Endodermal cell (in vitro differentiated cells): ENCODE measurements at regions not wholly inside any gene's neighbourhood (a gene's known extent, or its start where the extent isn't known, plus 50 kb on each side); places are given as distances from the start of the nearest gene placed in this dataset.

Experiments used
- DNase-seq: peaks from one replicate; pipeline ENCODE4 v3.0.0-alpha.2; 2017
- H3K27ac ChIP-seq: 2 replicates; pipeline ENCODE4 v1.5.1; 2013; ENCODE audit warnings: mild to moderate bottlenecking, low read depth, low read length, moderate library complexity
- H3K27me3 ChIP-seq: 2 replicates; pipeline ENCODE4 v1.6.1; 2013; ENCODE audit warnings: mild to moderate bottlenecking, low read length, moderate library complexity; ENCODE audit not compliant: insufficient read depth, control insufficient read depth, poor library complexity, severe bottlenecking
- H3K36me3 ChIP-seq: 2 replicates; pipeline ENCODE4 v1.7.0; 2013; ENCODE audit warnings: mild to moderate bottlenecking, low read length, moderate library complexity; ENCODE audit not compliant: control insufficient read depth, insufficient read depth
- H3K4me1 ChIP-seq: one replicate; pipeline ENCODE4 v1.7.0; 2013; ENCODE audit warnings: low read length; ENCODE audit not compliant: control insufficient read depth, insufficient read depth
- H3K4me3 ChIP-seq: 2 replicates; pipeline ENCODE4 v1.5.1; 2013; ENCODE audit warnings: mild to moderate bottlenecking, low read length, moderate library complexity
- H3K9ac ChIP-seq: 2 replicates; pipeline ENCODE4 v1.6.1; 2013; ENCODE audit warnings: mild to moderate bottlenecking, low read length, moderate library complexity; ENCODE audit not compliant: poor library complexity, severe bottlenecking; ENCODE audit errors: extremely low read depth
- H3K9me3 ChIP-seq: 2 replicates; pipeline ENCODE4 v1.6.1; 2013; ENCODE audit warnings: mild to moderate bottlenecking, low read length, moderate library complexity; ENCODE audit not compliant: control insufficient read depth
- H3K27ac Mint-ChIP-seq: 2 replicates; pipeline ENCODE4 v1.8.0; 2020; ENCODE audit warnings: mixed read lengths
- H3K27me3 Mint-ChIP-seq: 2 replicates; pipeline ENCODE4 v1.8.0; 2021; ENCODE audit warnings: mild to moderate bottlenecking, mixed read lengths; ENCODE audit not compliant: insufficient read depth
- H3K36me3 Mint-ChIP-seq: 2 replicates; pipeline ENCODE4 v1.8.0; 2020; ENCODE audit warnings: low read depth, mixed read lengths
- H3K4me1 Mint-ChIP-seq: 2 replicates; pipeline ENCODE4 v1.8.0; 2020; ENCODE audit warnings: mixed read lengths
- H3K4me3 Mint-ChIP-seq: 2 replicates; pipeline ENCODE4 v1.8.0; 2020; ENCODE audit warnings: mild to moderate bottlenecking, moderate library complexity, mixed read lengths
- H3K9me3 Mint-ChIP-seq: 2 replicates; pipeline ENCODE4 v1.8.0; 2020; ENCODE audit warnings: mild to moderate bottlenecking, mixed read lengths
- CTCF ChIP-seq: fragments of 200-600 bp; sonication (generic); conservative IDR thresholded peaks from 2 replicates; pipeline ENCODE4 v1.5.0; 2021; ENCODE audit warnings: antibody characterized with exemption, mild to moderate bottlenecking
- WGBS, 2 experiments: methylation state at CpG; one replicate each; pipeline versions ENCODE4 v1.1.5 to v1.1.7; 2013; ENCODE audit warnings: missing lambda C conversion rate in 2 of 2, mixed read lengths in 1 of 2; ENCODE audit not compliant: insufficient coverage in 1 of 2, insufficient read length in 1 of 2; 5-methylcytosine and 5-hydroxymethylcytosine counted together

DNA sequence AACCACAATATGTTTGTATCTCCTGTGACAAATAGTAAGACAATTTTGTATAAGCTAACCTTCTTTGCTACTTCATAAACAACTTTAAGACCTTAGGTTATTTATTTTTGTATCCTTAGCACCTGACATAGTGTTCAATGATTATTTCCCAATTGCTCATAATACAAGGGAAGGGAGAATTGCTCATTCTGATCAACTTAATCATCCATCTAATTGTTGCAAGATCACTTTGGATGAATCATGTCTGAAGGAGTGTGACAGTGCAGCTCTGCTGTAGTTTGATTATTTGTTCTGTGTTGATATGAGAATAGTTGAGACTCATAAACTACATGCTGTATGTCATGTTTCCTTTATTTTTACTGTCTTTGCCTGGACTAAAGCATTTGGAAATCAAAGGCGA, 721.3 kb upstream of the SEMA6A start:
- Histone ChIP-seq H3K9ac (no peak overlapping the region), H3K27me3 (peaks cover 14% of the 10 kb centered on the region), H3K27ac (no peak overlapping the region), H3K4me3 (no peak overlapping the region), H3K4me1 (no peaks in the 10 kb centered on the region), H3K36me3 (no peaks in the 10 kb centered on the region), H3K9me3 (peaks cover 9% of the 10 kb centered on the region)
- WGBS, 2 experiments, result 80% methylated on average over 1 of the region's 1 CpG; no CpG with 5 or more reads in 1 of the 2 experiments
- no peak for DNase-seq
- no peak overlapping the region for H3K27ac Mint-ChIP-seq
- H3K27me3 Mint-ChIP-seq, result peaks cover 21% of the 10 kb centered on the region
- no peaks in the 10 kb centered on the region for H3K36me3 Mint-ChIP-seq
- no peak overlapping the region for H3K4me3 Mint-ChIP-seq
- no peak for TF ChIP-seq CTCF
- peaks cover 17% of the 10 kb centered on the region for H3K9me3 Mint-ChIP-seq
- H3K4me1 Mint-ChIP-seq, result peaks cover 14% of the 10 kb centered on the region

GRCh38 chr5:117286813-117287212, 712.2 kb upstream of the SEMA6A start:
- Histone ChIP-seq H3K27me3 (peaks cover 46% of the 10 kb centered on the region), H3K4me1 (peaks cover 7% of the 10 kb centered on the region), H3K9me3 (no peaks in the 10 kb centered on the region), H3K9ac (no peak overlapping the region), H3K36me3 (no peaks in the 10 kb centered on the region), H3K4me3 (no peak overlapping the region), H3K27ac (no peak overlapping the region)
- H3K9me3 Mint-ChIP-seq, result no peaks in the 10 kb centered on the region
- TF ChIP-seq CTCF, result no peak
- H3K27me3 Mint-ChIP-seq, result peaks cover 46% of the 10 kb centered on the region
- 48 to 63% methylated on average over 1 of the region's 1 CpG for WGBS, 2 experiments
- peaks cover 38% of the 10 kb centered on the region for H3K4me1 Mint-ChIP-seq
- H3K4me3 Mint-ChIP-seq, result no peak overlapping the region
- H3K36me3 Mint-ChIP-seq, result no peaks in the 10 kb centered on the region
- H3K27ac Mint-ChIP-seq, result no peak overlapping the region
- DNase-seq, result no peak

- H3K4me1 Mint-ChIP-seq, result peaks cover 11% of the 10 kb centered on the region
- DNase-seq, result no peak
- Histone ChIP-seq H3K27ac (no peak overlapping the region), H3K9me3 (peaks cover 13% of the 10 kb centered on the region), H3K4me1 (no peaks in the 10 kb centered on the region), H3K36me3 (no peaks in the 10 kb centered on the region), H3K9ac (no peak overlapping the region), H3K27me3 (no peaks in the 10 kb centered on the region), H3K4me3 (no peak overlapping the region)
- H3K4me3 Mint-ChIP-seq, result no peak overlapping the region
- H3K36me3 Mint-ChIP-seq, result no peaks in the 10 kb centered on the region
- H3K27ac Mint-ChIP-seq, result no peak overlapping the region
- peaks cover 15% of the 10 kb centered on the region for H3K9me3 Mint-ChIP-seq
- no peak for TF ChIP-seq CTCF
- no peaks in the 10 kb centered on the region for H3K27me3 Mint-ChIP-seq
- WGBS, 2 experiments, result 83 to 93% methylated on average over 1 to 2 of the region's 2 CpGs
Observed at GRCh38 chr5:117271656-117272055, 697.0 kb upstream of the SEMA6A start.
